ACC112 (cell line): ENCODE measurements at regions not wholly inside any gene's neighbourhood (a gene's known extent, or its start where the extent isn't known, plus 50 kb on each side); places are given as distances from the start of the nearest gene placed in this dataset.

Experiments
- H2AFZ ChIP-seq: fragments of 200-600 bp; sonication (generic); one replicate; pipeline ENCODE4 v1.6.0; 2017; ENCODE audit warnings: antibody characterized with exemption, low read length; ENCODE audit not compliant: unreplicated experiment
- H3K27ac ChIP-seq: fragments of 200-600 bp; sonication (generic); 2 replicates; pipeline ENCODE4 v1.5.1; 2014; ENCODE audit warnings: low read depth, mild to moderate bottlenecking, antibody characterized with exemption, low read length, moderate library complexity
- H3K27me3 ChIP-seq: fragments of 200-600 bp; sonication (generic); 2 replicates; pipeline ENCODE4 v1.6.1; 2014; ENCODE audit warnings: mild to moderate bottlenecking, antibody characterized with exemption, low read length, moderate library complexity, mixed read lengths; ENCODE audit not compliant: insufficient read depth
- H3K36me3 ChIP-seq: fragments of 200-600 bp; sonication (generic); 2 replicates; pipeline ENCODE4 v1.6.1; 2016; ENCODE audit warnings: mild to moderate bottlenecking, antibody characterized with exemption, low read length, moderate library complexity, mixed read lengths; ENCODE audit not compliant: insufficient read depth
- H3K4me1 ChIP-seq: fragments of 200-600 bp; sonication (generic); one replicate; pipeline ENCODE4 v1.6.1; 2016; ENCODE audit warnings: low read length, mixed read lengths; ENCODE audit not compliant: insufficient read depth, unreplicated experiment, control insufficient read depth
- H3K4me3 ChIP-seq: fragments of 200-600 bp; sonication (generic); 2 replicates; pipeline ENCODE4 v1.5.1; 2014; ENCODE audit warnings: mild to moderate bottlenecking, low read depth, low read length
- H3K79me2 ChIP-seq: fragments of 200-600 bp; sonication (generic); one replicate; pipeline ENCODE4 v1.6.0; 2016; ENCODE audit warnings: low read length; ENCODE audit not compliant: control insufficient read depth, unreplicated experiment, insufficient read depth

DNA sequence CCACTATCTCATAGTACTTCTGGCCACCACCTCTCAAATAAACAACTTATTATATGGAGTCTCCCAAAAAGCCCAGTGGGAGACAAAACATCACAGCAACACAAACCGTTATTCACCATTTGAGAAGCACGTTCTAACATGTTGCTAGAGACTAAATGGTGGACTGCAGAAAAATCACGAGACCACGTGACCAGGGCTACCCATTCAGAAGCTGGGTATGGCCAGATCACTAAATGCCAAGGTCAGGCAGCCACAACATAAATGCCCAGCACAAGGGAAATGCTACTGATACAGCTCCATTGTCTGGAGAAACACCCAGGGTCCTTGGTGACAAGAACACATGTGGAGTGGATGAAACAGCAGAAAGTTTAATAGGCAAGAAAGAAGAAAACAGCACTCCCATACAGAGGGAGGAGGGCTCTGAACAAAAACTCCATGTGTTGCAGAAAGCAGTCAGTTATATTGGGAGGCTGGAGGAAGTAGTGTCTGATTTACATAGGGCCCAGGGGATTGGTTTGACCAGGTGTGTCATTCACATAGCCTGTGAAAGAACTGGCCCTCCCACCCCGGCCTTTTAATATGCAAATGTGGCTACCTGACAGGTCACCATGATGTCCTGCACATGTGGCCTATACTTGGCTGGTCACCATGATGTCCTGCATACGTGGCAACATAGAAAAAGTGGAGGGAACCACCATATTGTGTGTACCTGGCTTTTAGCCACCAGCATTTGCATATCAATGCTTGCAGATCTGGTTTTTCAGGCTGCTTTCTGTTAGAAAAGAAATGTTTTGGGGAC lies 97.2 kb downstream of the TRIM36 start:
- no peak overlapping the region for H3K4me3 ChIP-seq
- H3K27me3 ChIP-seq: peaks cover 50% of the 10 kb centered on the region
- no peak overlapping the region for H3K27ac ChIP-seq
- H3K4me1 ChIP-seq: peaks cover 4% of the 10 kb centered on the region
- no peaks in the 10 kb centered on the region for H3K36me3 ChIP-seq
- H3K79me2 ChIP-seq: no peaks in the 10 kb centered on the region
- no peak overlapping the region for H2AFZ ChIP-seq

DNA sequence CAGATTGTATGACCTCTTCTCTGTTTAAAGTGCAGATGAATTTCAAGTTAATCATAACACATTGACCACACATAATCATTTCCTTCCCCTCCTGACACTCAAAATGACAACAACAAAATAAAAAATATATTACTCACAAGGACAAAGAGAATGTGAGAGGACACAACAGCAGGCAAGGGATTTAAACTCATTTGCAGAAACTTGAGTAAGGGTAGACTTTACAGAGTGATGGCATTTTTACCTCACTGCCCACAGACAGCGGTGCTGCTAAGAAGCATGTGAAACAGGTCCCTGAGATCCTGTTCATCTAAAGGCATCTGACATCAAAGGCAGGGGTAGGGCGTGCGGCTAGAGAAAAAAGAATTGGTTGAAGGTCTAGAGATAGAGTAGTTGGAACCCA lies 99.0 kb downstream of the TRIM36 start:
- peaks cover 4% of the 10 kb centered on the region for H3K4me1 ChIP-seq
- H2AFZ ChIP-seq: no peak overlapping the region
- no peaks in the 10 kb centered on the region for H3K36me3 ChIP-seq
- no peak overlapping the region for H3K27ac ChIP-seq
- H3K27me3 ChIP-seq: peaks cover 55% of the 10 kb centered on the region
- no peak overlapping the region for H3K4me3 ChIP-seq
- no peaks in the 10 kb centered on the region for H3K79me2 ChIP-seq

DNA sequence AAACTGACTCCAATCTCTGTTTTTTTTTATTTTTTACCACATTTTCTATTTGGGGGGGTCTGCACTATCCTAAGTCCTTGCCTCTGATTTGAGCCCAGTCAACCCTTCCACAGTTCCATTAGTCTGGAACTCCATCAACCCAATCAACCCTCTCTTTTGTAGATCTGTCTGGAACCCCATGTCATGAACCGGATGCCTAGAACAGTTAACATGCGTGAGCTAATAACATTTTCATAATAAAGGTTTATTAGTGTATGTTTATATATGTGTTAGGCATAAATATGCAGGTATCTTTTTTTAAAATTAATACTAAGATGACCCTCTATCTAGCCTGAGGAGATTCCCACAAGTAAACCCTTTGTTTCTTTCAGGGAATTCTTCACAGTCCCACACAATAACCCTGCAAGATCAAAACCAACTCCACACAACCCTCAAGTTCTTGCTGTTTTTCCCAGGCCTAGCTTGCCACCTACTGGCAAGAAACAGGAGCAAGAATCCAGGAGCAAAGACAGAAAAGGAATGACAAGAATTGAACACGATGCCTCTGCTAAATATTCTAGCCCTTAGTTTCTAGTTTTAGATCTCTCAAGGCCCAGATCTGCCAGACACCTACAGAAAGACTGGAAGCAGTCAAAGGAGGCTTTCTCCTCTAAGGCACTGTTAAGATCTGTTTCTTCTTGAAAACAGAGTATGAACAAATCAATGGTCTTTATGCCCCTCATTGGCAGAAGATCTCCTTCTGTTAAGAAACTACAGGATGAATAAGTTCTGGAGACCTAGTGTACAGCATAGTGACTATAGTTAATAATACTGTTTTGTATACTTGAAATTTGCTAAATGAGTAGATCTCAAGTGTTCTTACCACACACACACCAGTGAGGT lies 100.4 kb downstream of the TRIM36 start:
- Histone ChIP-seq H3K4me1 (peaks cover 4% of the 10 kb centered on the region), H2AFZ (no peak overlapping the region), H3K4me3 (no peak overlapping the region), H3K79me2 (no peaks in the 10 kb centered on the region), H3K27me3 (peaks cover 57% of the 10 kb centered on the region), H3K27ac (no peak overlapping the region), H3K36me3 (no peaks in the 10 kb centered on the region)

DNA sequence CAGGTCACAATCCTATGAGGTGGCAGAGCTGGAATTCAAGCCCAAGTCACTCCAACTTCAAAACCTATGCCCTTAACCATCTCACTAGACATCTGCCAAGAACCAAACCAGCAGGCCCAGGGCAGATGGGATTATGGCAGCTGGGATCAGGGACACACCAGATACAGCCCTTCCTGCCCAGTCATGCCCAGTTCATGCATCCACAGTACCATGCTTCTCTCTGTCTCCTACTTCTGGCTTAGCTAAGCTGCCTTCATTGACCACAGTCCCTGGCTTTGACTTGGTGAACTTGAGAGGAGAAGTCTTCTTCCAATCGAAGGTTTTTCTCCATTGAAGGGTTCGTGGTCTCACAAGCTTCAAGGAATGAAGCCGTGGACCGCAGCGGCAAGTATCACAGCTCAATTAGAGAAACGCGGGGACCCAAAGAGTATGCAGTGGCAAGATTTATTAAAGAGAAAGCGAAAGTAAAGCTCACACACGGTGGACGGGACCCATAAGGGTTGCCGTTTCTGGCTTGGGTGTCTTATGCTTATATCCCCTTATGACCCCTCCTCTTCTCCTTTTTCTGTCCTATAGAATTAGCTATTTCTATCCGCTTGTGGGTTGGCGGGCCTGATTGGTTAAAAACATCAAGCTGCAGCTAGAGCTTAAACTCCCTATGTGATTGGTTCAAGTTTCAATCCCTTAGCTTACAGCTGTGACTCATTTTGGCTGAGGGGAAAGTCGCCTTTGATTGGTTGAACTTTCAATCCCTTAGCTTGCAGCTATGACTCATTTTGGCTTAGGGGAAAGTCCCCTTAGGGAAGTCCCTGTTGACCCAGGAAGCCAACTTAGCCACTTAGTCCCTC lies 101.2 kb downstream of the TRIM36 start:
- Histone ChIP-seq H2AFZ (no peak overlapping the region), H3K36me3 (no peaks in the 10 kb centered on the region), H3K27me3 (peaks cover 52% of the 10 kb centered on the region), H3K27ac (no peak overlapping the region), H3K4me1 (peaks cover 4% of the 10 kb centered on the region), H3K4me3 (no peak overlapping the region), H3K79me2 (no peaks in the 10 kb centered on the region)

DNA sequence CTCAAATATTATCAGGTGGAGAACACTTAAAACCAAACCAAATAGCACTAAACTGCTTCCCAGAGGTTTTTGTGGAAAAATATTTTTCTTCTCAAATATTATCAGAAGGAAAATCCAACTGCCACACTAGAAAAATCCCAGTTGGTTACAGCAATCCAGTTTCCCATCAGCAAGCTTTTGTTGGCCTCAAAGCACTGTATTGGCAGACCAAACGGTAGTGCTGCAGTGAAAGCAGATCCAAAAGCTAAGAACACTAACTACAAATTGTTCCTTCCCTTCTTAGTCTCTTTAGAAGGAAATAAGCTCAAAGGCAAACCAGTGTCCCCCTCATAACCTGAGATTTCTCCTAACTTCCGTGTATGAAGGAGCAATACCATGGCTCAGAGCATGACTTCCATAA lies 105.3 kb downstream of the TRIM36 start:
- H3K79me2 ChIP-seq: no peaks in the 10 kb centered on the region
- H3K27me3 ChIP-seq: peaks cover 17% of the 10 kb centered on the region
- no peak overlapping the region for H3K4me3 ChIP-seq
- peaks cover 4% of the 10 kb centered on the region for H3K4me1 ChIP-seq
- H2AFZ ChIP-seq: no peak overlapping the region
- no peaks in the 10 kb centered on the region for H3K36me3 ChIP-seq
- H3K27ac ChIP-seq: no peak overlapping the region

DNA sequence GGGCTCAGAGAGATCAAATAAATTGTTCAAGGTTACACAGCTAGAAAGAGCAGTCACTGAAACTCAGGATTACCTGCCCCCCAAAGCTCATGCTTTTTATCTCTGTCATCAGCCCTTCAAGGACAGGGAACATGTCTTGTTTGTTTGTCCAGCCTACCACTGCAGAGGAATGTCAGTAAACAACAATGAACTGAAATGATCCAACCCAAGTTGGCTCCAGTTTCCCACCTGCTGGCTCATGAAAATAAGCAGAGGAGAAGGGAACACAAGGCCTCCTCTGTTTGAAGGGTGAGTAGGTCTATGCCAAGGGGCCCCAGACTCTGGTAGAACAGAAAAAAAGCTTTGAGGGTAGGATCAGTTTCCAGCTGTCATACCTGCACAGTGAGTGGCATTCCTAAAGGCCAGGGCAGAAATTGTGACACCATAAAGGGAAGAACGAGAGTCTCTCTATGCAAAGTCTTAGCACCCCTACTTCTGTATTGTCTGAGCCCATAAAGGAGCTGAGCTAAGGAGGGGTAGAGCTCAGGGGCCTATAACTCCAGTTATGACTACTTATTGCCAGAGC lies 115.2 kb downstream of the TRIM36 start:
- Histone ChIP-seq H3K4me3 (no peak overlapping the region), H3K79me2 (no peaks in the 10 kb centered on the region), H2AFZ (no peak overlapping the region), H3K4me1 (no peaks in the 10 kb centered on the region), H3K27ac (no peak overlapping the region), H3K27me3 (no peaks in the 10 kb centered on the region), H3K36me3 (no peaks in the 10 kb centered on the region)

DNA sequence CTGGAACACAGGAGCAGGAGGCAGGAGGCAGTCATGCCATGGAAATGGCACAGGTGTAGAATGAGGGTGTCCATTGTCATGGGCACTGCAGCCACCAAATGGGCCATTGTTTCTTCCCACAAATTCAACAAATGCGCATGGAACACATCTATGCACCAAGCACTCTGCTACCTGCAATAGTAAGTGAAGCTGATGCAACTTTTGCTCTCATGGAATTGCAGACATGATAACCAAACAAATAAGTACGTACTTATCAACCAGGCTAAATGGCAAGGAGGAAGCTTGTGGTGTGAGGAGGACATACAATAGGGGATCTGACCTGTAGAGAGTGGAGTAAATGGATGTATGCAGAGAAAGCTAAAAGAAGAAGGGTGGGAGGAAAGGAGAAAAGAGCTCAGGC lies 116.8 kb downstream of the TRIM36 start:
- no peak overlapping the region for H2AFZ ChIP-seq
- H3K27me3 ChIP-seq: no peaks in the 10 kb centered on the region
- no peaks in the 10 kb centered on the region for H3K79me2 ChIP-seq
- H3K36me3 ChIP-seq: no peaks in the 10 kb centered on the region
- no peak overlapping the region for H3K27ac ChIP-seq
- H3K4me3 ChIP-seq: no peak overlapping the region
- H3K4me1 ChIP-seq: no peaks in the 10 kb centered on the region

DNA sequence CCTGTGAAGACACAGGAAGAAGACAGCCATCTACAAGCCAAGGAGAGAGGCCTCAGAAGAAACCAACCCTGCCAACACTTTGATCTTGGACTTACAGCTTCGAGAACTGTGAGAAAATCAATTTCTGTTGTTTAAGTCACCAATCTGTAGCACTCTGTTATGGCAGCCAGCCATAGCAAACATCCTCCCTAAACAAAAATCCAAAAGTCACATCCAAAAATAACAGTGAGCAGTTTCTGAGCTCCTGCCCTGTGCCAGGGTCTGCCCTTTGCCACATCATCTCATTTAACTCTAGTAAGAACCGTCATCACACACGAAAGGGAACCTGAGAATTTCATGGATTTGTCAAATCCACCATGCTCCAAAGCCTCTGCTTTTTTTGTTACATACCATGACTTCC lies 118.8 kb downstream of the TRIM36 start:
- H3K4me3 ChIP-seq: no peak overlapping the region
- no peaks in the 10 kb centered on the region for H3K36me3 ChIP-seq
- no peaks in the 10 kb centered on the region for H3K79me2 ChIP-seq
- H3K27ac ChIP-seq: no peak overlapping the region
- H2AFZ ChIP-seq: no peak overlapping the region
- no peaks in the 10 kb centered on the region; the same call in 1 of the 2 replicates for H3K27me3 ChIP-seq
- no peaks in the 10 kb centered on the region for H3K4me1 ChIP-seq

DNA sequence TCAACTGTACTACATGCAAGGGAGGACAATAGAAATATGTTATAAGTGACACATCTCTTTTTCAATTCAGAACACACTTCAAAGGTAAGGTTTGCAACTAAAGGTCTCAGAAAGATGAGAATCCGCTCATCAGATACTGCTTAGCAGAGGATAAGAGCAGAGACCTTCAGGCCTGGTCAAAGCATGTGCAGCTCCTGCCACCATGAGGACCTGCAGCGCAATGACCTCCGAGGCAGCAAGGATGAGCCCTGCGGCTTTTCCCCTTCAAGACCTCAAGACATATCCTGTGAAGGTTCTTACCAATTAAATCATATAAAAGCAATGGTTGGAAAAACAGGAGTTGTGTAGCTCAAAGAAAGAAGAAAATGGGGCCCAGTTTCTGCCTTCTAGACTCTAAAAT lies 135.8 kb downstream of the TRIM36 start:
- no peaks in the 10 kb centered on the region for H3K4me1 ChIP-seq
- H3K27ac ChIP-seq: no peak overlapping the region
- peaks cover 10% of the 10 kb centered on the region; the same call in 1 of the 2 replicates for H3K27me3 ChIP-seq
- no peak overlapping the region for H3K4me3 ChIP-seq
- H3K79me2 ChIP-seq: no peaks in the 10 kb centered on the region
- H3K36me3 ChIP-seq: no peaks in the 10 kb centered on the region
- no peak overlapping the region for H2AFZ ChIP-seq

DNA sequence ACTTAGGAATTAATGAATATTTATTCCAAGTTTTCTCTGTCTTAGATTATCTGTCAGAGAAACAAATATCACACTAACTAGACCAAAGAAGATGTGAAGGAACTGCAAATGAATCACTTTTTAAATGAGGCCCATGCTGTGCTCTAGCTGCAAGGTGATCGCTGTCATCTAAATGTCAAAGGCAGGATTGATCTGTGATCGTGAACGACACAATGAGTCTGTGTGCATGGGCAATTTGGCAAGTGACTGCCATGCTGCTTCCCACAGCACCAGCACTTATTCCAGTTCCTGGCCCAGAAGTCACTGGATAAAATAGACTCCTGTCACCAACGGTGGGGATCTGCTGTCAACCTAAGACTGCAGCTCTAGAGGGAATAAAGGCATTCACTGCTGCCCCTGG lies 141.2 kb downstream of the TRIM36 start:
- H3K4me3 ChIP-seq: no peak overlapping the region
- no peaks in the 10 kb centered on the region for H3K79me2 ChIP-seq
- H3K36me3 ChIP-seq: no peaks in the 10 kb centered on the region
- H3K27ac ChIP-seq: no peak overlapping the region
- H3K27me3 ChIP-seq: peaks cover 6% of the 10 kb centered on the region; the same call in 1 of the 2 replicates
- H2AFZ ChIP-seq: no peak overlapping the region
- no peaks in the 10 kb centered on the region for H3K4me1 ChIP-seq
